ENCODE measurements at regions not wholly inside any gene's neighbourhood (a gene's known extent, or its start where the extent isn't known, plus 50 kb on each side); places are given as distances from the start of the nearest gene placed in this dataset.

DNA sequence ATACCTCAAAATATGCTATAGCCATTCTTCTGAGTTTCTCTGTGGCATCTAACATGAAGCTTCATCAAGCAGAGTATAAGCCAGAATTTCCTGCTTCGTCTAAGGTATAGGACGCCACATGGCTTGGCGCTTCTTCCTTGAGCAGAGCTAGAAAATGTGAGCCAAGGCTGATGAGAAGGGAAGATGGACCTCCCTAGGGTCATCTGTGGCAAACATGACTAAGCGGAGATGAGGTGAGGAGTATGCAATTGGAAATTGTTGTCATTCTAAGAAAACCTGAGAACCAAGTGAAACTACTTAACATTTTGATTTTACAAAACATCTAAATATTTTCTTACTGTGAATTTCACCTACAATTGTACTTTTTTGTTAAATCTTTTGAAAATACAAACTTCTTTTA, 466.5 kb downstream of the PSAT1 start:
- no peaks in the 10 kb centered on the region for H4K20me1 ChIP-seq (ENCODE audit: insufficient read depth, low read length)
- no CpG with 5 or more reads among the region's 4 CpGs for WGBS (ENCODE audit: insufficient coverage)
- H3K9me3 ChIP-seq (replicated peaks in 1 of 2; ENCODE audit: control insufficient read depth in 1 of 2, insufficient read depth in 1 of 2, low read length in 2 of 2) = no peaks in the 10 kb centered on the region
- H3K27me3 ChIP-seq (ENCODE audit: control insufficient read depth in 2 of 2, insufficient read depth in 2 of 2, low read length in 2 of 2) = no peaks in the 10 kb centered on the region
- H3K27ac ChIP-seq (ENCODE audit: low read depth in 1 of 2, low read length in 2 of 2) = no peak overlapping the region
- H3K4me2 ChIP-seq (replicated peaks; ENCODE audit: extremely low read depth, low read length, poor library complexity, severe bottlenecking) = no peak overlapping the region
- no peaks in the 10 kb centered on the region for H3K79me2 ChIP-seq (ENCODE audit: insufficient read depth, low read length)
- Mint-ChIP-seq H3K4me3 (no peak overlapping the region), H3K27me3 (ENCODE audit: low read depth in 3 of 3) (peaks cover 0 to 2% (median 0%) of the 10 kb centered on the region in 3 donors), H3K27ac (no peak overlapping the region), H3K9me3 (peaks cover 0 to 7% (median 0%) of the 10 kb centered on the region in 7 donors), H3K36me3 (no peaks in the 10 kb centered on the region), H3K4me1 (no peaks in the 10 kb centered on the region)
- no peak overlapping the region for H3K9ac ChIP-seq (ENCODE audit: insufficient read depth, low read length, poor library complexity, severe bottlenecking)
- H3K4me3 ChIP-seq (replicated peaks in 1 of 3; ENCODE audit: low read depth in 2 of 3, low read length in 3 of 3) = no peak overlapping the region
- TF ChIP-seq, protein P1, sequence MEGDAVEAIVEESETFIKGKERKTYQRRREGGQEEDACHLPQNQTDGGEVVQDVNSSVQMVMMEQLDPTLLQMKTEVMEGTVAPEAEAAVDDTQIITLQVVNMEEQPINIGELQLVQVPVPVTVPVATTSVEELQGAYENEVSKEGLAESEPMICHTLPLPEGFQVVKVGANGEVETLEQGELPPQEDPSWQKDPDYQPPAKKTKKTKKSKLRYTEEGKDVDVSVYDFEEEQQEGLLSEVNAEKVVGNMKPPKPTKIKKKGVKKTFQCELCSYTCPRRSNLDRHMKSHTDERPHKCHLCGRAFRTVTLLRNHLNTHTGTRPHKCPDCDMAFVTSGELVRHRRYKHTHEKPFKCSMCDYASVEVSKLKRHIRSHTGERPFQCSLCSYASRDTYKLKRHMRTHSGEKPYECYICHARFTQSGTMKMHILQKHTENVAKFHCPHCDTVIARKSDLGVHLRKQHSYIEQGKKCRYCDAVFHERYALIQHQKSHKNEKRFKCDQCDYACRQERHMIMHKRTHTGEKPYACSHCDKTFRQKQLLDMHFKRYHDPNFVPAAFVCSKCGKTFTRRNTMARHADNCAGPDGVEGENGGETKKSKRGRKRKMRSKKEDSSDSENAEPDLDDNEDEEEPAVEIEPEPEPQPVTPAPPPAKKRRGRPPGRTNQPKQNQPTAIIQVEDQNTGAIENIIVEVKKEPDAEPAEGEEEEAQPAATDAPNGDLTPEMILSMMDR (IDR thresholded peaks at IDR 0.05) = no peak
- H2AFZ ChIP-seq (ENCODE audit: insufficient read depth, low read depth, low read length, poor library complexity, severe bottlenecking) = no peak overlapping the region
- no peaks in the 10 kb centered on the region for H3K4me1 ChIP-seq (ENCODE audit: control insufficient read depth in 1 of 2, insufficient read depth in 2 of 2, low read length in 2 of 2)
- DNase-seq = no peak
- intact Hi-C loops (cut with micrococcal nuclease) = no loop called here
- no peaks in the 10 kb centered on the region for H3K36me3 ChIP-seq (replicated peaks in 1 of 2; ENCODE audit: control insufficient read depth in 1 of 2, insufficient read depth in 2 of 2, low read length in 2 of 2)

- Histone ChIP-seq H3K9ac (ENCODE audit: insufficient read depth, low read length, poor library complexity, severe bottlenecking) (no peak overlapping the region), H3K4me1 (ENCODE audit: control insufficient read depth in 1 of 2, insufficient read depth in 2 of 2, low read length in 2 of 2) (peaks cover 0 to 3% of the 10 kb centered on the region in 2 donors), H3K36me3 (replicated peaks in 1 of 2; ENCODE audit: control insufficient read depth in 1 of 2, insufficient read depth in 2 of 2, low read length in 2 of 2) (no peaks in the 10 kb centered on the region), H3K4me3 (replicated peaks in 1 of 3; ENCODE audit: low read depth in 2 of 3, low read length in 3 of 3) (no peak overlapping the region), H3K27me3 (ENCODE audit: control insufficient read depth in 2 of 2, insufficient read depth in 2 of 2, low read length in 2 of 2) (no peaks in the 10 kb centered on the region), H2AFZ (ENCODE audit: insufficient read depth, low read depth, low read length, poor library complexity, severe bottlenecking) (no peak overlapping the region), H3K79me2 (ENCODE audit: insufficient read depth, low read length) (no peaks in the 10 kb centered on the region), H3K4me2 (replicated peaks; ENCODE audit: extremely low read depth, low read length, poor library complexity, severe bottlenecking) (no peak overlapping the region), H3K9me3 (replicated peaks in 1 of 2; ENCODE audit: control insufficient read depth in 1 of 2, insufficient read depth in 1 of 2, low read length in 2 of 2) (no peaks in the 10 kb centered on the region), H4K20me1 (ENCODE audit: insufficient read depth, low read length) (no peaks in the 10 kb centered on the region), H3K27ac (ENCODE audit: low read depth in 1 of 2, low read length in 2 of 2) (no peak overlapping the region)
- Mint-ChIP-seq H3K4me1 (peaks cover 7% of the 10 kb centered on the region), H3K36me3 (no peaks in the 10 kb centered on the region), H3K4me3 (no peak overlapping the region), H3K27ac (no peak overlapping the region), H3K9me3 (peaks cover 0 to 3% (median 0%) of the 10 kb centered on the region in 7 donors), H3K27me3 (ENCODE audit: low read depth in 3 of 3) (peaks cover 0 to 2% (median 2%) of the 10 kb centered on the region in 3 donors)
- DNase-seq = no peak
- intact Hi-C loops (cut with micrococcal nuclease) = no loop called here
- TF ChIP-seq, protein P1 (IDR thresholded peaks at IDR 0.05) = no peak
- 93% methylated on average over 1 of the region's 4 CpGs for WGBS (ENCODE audit: insufficient coverage)
Observed at GRCh38 chr9:78765861-78766260, 468.9 kb downstream of the PSAT1 start.

Measured in CD14-positive monocyte (primary cell).